ENCODE measurements at regions not wholly inside any gene's neighbourhood (a gene's known extent, or its start where the extent isn't known, plus 50 kb on each side); places are given as distances from the start of the nearest gene placed in this dataset.

DNA sequence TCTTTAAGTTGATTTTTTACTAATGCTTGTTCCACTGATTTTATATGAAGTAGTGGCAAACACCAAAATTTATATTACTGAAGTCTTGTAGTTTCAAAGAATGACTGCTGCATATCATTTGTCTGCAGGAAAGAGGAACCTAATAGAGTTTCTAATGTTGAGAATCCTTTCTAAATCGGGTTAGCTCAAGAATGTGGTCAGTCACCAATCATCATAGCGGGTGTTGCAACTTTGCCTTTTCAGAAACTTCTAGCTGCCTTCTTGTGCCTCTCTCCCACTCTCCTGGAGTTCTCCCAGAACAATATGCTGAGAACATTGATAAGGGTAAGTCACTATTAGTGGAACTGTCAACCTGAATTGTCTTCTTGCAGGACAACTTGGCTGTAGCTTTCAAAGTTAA lies 524.8 kb upstream of the SORCS1 start:
- Histone ChIP-seq H3K9me3 (ENCODE audit: control insufficient read depth, low read length) (no peaks in the 10 kb centered on the region), H3K36me3 (ENCODE audit: control insufficient read depth, insufficient read depth, low read length) (no peaks in the 10 kb centered on the region), H3K4me1 (ENCODE audit: control insufficient read depth, insufficient read depth, low read length) (no peaks in the 10 kb centered on the region), H3K27me3 (ENCODE audit: control insufficient read depth, insufficient read depth, low read length) (no peaks in the 10 kb centered on the region), H3K4me3 (ENCODE audit: low read length) (no peak overlapping the region), H3K9ac (ENCODE audit: low read length) (no peak overlapping the region)

DNA sequence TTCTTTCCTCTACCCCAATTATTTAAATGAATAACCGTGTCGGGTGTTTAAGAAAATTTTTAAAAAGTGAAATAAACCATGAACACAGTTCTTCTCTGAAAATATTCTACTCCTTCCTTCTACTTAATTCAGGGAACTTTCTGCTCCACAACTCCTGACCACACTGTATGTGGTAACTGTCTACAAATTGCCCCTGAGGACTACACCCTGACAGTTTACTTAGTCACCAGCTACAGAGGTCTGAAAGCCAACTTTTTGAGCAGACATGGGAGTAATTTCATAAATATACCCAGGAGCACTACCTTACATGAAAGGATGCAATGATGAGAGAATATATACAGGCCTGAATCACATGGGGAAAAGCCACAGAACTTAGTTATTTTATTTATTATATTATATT lies 523.2 kb upstream of the SORCS1 start:
- Histone ChIP-seq H3K4me1 (ENCODE audit: control insufficient read depth, insufficient read depth, low read length) (no peaks in the 10 kb centered on the region), H3K4me3 (ENCODE audit: low read length) (no peak overlapping the region), H3K27me3 (ENCODE audit: control insufficient read depth, insufficient read depth, low read length) (no peaks in the 10 kb centered on the region), H3K9ac (ENCODE audit: low read length) (no peak overlapping the region), H3K36me3 (ENCODE audit: control insufficient read depth, insufficient read depth, low read length) (no peaks in the 10 kb centered on the region), H3K9me3 (ENCODE audit: control insufficient read depth, low read length) (no peaks in the 10 kb centered on the region)

DNA sequence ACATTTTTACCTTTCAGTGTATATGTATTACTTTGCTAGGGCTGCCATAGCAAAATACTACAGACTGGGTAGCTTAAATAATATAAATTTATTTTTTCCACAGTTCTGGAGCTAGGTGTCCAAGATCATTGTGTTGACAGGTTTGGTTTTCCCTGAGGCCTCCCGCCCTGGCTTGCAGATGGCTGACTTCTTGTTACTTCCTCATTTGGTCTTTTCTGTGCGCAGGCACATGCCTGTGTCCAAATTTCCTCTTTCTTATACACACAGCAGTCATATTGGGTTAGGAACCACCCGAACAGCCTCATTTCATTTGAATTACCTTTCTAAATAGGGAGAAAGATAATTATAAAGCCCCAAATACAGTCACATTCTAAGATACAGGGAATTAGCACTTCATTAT lies 521.6 kb upstream of the SORCS1 start:
- Histone ChIP-seq H3K9ac (ENCODE audit: low read length) (no peak overlapping the region), H3K36me3 (ENCODE audit: control insufficient read depth, insufficient read depth, low read length) (no peaks in the 10 kb centered on the region), H3K9me3 (ENCODE audit: control insufficient read depth, low read length) (no peaks in the 10 kb centered on the region), H3K27me3 (ENCODE audit: control insufficient read depth, insufficient read depth, low read length) (no peaks in the 10 kb centered on the region), H3K4me3 (ENCODE audit: low read length) (no peak overlapping the region), H3K4me1 (ENCODE audit: control insufficient read depth, insufficient read depth, low read length) (no peaks in the 10 kb centered on the region)

DNA sequence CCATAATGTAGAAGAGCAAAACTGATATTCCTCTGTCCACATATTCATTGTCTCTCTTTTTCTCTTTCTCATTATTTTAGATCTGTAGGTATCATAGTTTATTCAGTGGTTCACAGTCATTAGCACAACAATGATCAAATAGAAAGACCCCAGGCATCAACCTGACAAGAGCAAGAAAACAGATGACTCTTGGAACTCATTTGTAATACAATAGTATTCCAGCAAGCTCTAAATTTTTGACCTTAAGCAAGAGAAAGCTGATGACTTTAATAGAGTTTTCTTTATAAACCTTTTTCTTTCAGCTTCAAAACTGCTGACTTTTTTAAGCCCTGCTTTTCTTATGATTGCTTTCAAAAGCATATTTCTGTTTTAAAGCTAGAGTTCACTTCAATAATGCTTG lies 507.5 kb upstream of the SORCS1 start:
- Histone ChIP-seq H3K4me1 (ENCODE audit: control insufficient read depth, insufficient read depth, low read length) (no peaks in the 10 kb centered on the region), H3K9ac (ENCODE audit: low read length) (no peak overlapping the region), H3K4me3 (ENCODE audit: low read length) (no peak overlapping the region), H3K9me3 (ENCODE audit: control insufficient read depth, low read length) (no peaks in the 10 kb centered on the region), H3K27me3 (ENCODE audit: control insufficient read depth, insufficient read depth, low read length) (no peaks in the 10 kb centered on the region), H3K36me3 (ENCODE audit: control insufficient read depth, insufficient read depth, low read length) (no peaks in the 10 kb centered on the region)

DNA sequence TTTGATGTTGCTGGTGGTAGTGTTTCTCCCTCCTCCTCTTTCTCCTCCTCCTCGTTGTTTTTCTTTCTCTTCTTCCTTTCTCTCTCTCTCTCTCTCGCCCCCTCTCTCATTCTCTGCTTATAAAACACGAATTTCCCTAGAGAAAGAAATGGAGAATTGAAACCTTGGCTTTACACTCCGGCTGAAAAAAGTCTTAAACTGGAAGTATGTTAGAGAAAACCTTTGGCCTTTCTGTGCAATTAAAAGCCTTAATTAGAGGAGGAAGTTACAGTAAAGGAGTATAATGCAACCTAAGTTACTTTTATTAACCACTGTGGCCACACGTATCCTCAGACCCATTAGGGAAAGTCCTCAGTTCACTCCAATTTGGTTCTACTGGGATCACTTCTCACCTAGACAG lies 501.7 kb upstream of the SORCS1 start:
- no peak overlapping the region for H3K9ac ChIP-seq (ENCODE audit: low read length)
- H3K9me3 ChIP-seq (ENCODE audit: control insufficient read depth, low read length): no peaks in the 10 kb centered on the region
- H3K36me3 ChIP-seq (ENCODE audit: control insufficient read depth, insufficient read depth, low read length): no peaks in the 10 kb centered on the region
- H3K4me3 ChIP-seq (ENCODE audit: low read length): no peak overlapping the region
- no peaks in the 10 kb centered on the region for H3K4me1 ChIP-seq (ENCODE audit: control insufficient read depth, insufficient read depth, low read length)
- no peaks in the 10 kb centered on the region for H3K27me3 ChIP-seq (ENCODE audit: control insufficient read depth, insufficient read depth, low read length)

GRCh38 chr10:107665459-107665858 lies 501.0 kb upstream of the SORCS1 start:
- no peak overlapping the region for H3K9ac ChIP-seq (ENCODE audit: low read length)
- H3K4me3 ChIP-seq (ENCODE audit: low read length): no peak overlapping the region
- H3K4me1 ChIP-seq (ENCODE audit: control insufficient read depth, insufficient read depth, low read length): no peaks in the 10 kb centered on the region
- no peaks in the 10 kb centered on the region for H3K27me3 ChIP-seq (ENCODE audit: control insufficient read depth, insufficient read depth, low read length)
- H3K9me3 ChIP-seq (ENCODE audit: control insufficient read depth, low read length): no peaks in the 10 kb centered on the region
- no peaks in the 10 kb centered on the region for H3K36me3 ChIP-seq (ENCODE audit: control insufficient read depth, insufficient read depth, low read length)

GRCh38 chr10:107657851-107658250 lies 493.3 kb upstream of the SORCS1 start:
- Histone ChIP-seq H3K9me3 (ENCODE audit: control insufficient read depth, low read length) (no peaks in the 10 kb centered on the region), H3K9ac (ENCODE audit: low read length) (no peak overlapping the region), H3K4me3 (ENCODE audit: low read length) (no peak overlapping the region), H3K36me3 (ENCODE audit: control insufficient read depth, insufficient read depth, low read length) (no peaks in the 10 kb centered on the region), H3K4me1 (ENCODE audit: control insufficient read depth, insufficient read depth, low read length) (no peaks in the 10 kb centered on the region), H3K27me3 (ENCODE audit: control insufficient read depth, insufficient read depth, low read length) (no peaks in the 10 kb centered on the region)

GRCh38 chr10:107656932-107657331 lies 492.4 kb upstream of the SORCS1 start:
- H3K9me3 ChIP-seq (ENCODE audit: control insufficient read depth, low read length): no peaks in the 10 kb centered on the region
- H3K36me3 ChIP-seq (ENCODE audit: control insufficient read depth, insufficient read depth, low read length): no peaks in the 10 kb centered on the region
- H3K27me3 ChIP-seq (ENCODE audit: control insufficient read depth, insufficient read depth, low read length): no peaks in the 10 kb centered on the region
- no peaks in the 10 kb centered on the region for H3K4me1 ChIP-seq (ENCODE audit: control insufficient read depth, insufficient read depth, low read length)
- no peak overlapping the region for H3K4me3 ChIP-seq (ENCODE audit: low read length)
- no peak overlapping the region for H3K9ac ChIP-seq (ENCODE audit: low read length)

DNA sequence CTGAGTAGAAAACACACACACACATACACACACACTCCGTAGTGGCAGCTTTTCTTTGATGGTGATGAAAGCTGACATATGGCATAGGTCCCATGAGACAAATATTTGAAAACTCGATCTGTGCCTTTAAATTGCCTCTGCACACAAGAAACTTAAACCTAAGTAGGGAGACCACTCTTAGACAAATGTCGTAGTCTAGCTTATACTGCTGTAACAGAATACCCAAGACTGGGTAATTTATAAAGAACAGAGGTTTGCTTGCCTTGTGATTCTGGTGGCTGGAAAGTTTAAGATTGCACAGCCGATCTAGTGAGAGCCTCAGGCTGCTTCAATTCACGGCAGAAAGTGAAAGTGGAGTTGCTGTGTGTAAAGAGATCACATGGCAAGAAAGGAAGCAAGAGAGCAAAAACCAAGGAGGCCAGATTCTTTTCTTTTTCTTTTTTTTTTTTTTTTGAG lies 489.4 kb upstream of the SORCS1 start:
- Histone ChIP-seq H3K9ac (ENCODE audit: low read length) (peak overlapping the region; percentile 46), H3K4me3 (ENCODE audit: low read length) (no peak overlapping the region), H3K9me3 (ENCODE audit: control insufficient read depth, low read length) (no peaks in the 10 kb centered on the region), H3K27me3 (ENCODE audit: control insufficient read depth, insufficient read depth, low read length) (no peaks in the 10 kb centered on the region), H3K36me3 (ENCODE audit: control insufficient read depth, insufficient read depth, low read length) (no peaks in the 10 kb centered on the region), H3K4me1 (ENCODE audit: control insufficient read depth, insufficient read depth, low read length) (no peaks in the 10 kb centered on the region)

- no peaks in the 10 kb centered on the region for H3K27me3 ChIP-seq (ENCODE audit: control insufficient read depth, insufficient read depth, low read length)
- H3K36me3 ChIP-seq (ENCODE audit: control insufficient read depth, insufficient read depth, low read length): no peaks in the 10 kb centered on the region
Observed at GRCh38 chr10:107650939-107651338, 486.4 kb upstream of the SORCS1 start.

DNA sequence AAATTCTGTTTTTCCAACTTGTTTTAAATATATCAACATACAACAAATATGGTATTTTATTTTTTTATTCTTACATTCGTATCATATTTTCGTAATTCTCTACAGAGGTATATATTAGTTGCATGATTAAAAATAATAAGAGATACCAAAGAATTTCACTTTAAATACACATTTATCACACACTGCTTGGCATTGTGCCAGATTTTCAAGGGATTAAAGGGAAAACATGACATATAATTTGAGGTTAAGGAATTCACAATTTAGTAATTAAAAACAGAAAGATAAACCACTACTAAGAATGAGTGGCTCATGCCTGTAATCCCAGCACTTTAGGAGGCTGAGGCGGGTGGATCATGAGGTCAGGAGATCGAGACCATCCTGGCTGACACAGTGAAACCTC lies 484.7 kb upstream of the SORCS1 start:
- Histone ChIP-seq H3K9me3 (ENCODE audit: control insufficient read depth, low read length) (no peaks in the 10 kb centered on the region), H3K27me3 (ENCODE audit: control insufficient read depth, insufficient read depth, low read length) (no peaks in the 10 kb centered on the region), H3K4me3 (ENCODE audit: low read length) (no peak overlapping the region), H3K4me1 (ENCODE audit: control insufficient read depth, insufficient read depth, low read length) (no peaks in the 10 kb centered on the region), H3K36me3 (ENCODE audit: control insufficient read depth, insufficient read depth, low read length) (no peaks in the 10 kb centered on the region), H3K9ac (ENCODE audit: low read length) (no peak overlapping the region)

More at GRCh38 chr10:107650939-107651338, 486.4 kb upstream of the SORCS1 start:
- Histone ChIP-seq H3K4me1 (ENCODE audit: control insufficient read depth, insufficient read depth, low read length) (no peaks in the 10 kb centered on the region), H3K9ac (ENCODE audit: low read length) (no peak overlapping the region), H3K4me3 (ENCODE audit: low read length) (no peak overlapping the region), H3K9me3 (ENCODE audit: control insufficient read depth, low read length) (no peaks in the 10 kb centered on the region)

- no peaks in the 10 kb centered on the region for H3K4me1 ChIP-seq (ENCODE audit: control insufficient read depth, insufficient read depth, low read length)
- no peaks in the 10 kb centered on the region for H3K36me3 ChIP-seq (ENCODE audit: control insufficient read depth, insufficient read depth, low read length)
- H3K27me3 ChIP-seq (ENCODE audit: control insufficient read depth, insufficient read depth, low read length): no peaks in the 10 kb centered on the region
- H3K9ac ChIP-seq (ENCODE audit: low read length): no peak overlapping the region
- no peak overlapping the region for H3K4me3 ChIP-seq (ENCODE audit: low read length)
- no peaks in the 10 kb centered on the region for H3K9me3 ChIP-seq (ENCODE audit: control insufficient read depth, low read length)
Observed at GRCh38 chr10:107647462-107647861, 483.0 kb upstream of the SORCS1 start.

- Histone ChIP-seq H3K9me3 (ENCODE audit: control insufficient read depth, low read length) (no peaks in the 10 kb centered on the region), H3K4me3 (ENCODE audit: low read length) (no peak overlapping the region), H3K9ac (ENCODE audit: low read length) (no peak overlapping the region), H3K27me3 (ENCODE audit: control insufficient read depth, insufficient read depth, low read length) (no peaks in the 10 kb centered on the region), H3K4me1 (ENCODE audit: control insufficient read depth, insufficient read depth, low read length) (no peaks in the 10 kb centered on the region), H3K36me3 (ENCODE audit: control insufficient read depth, insufficient read depth, low read length) (no peaks in the 10 kb centered on the region)
Observed at GRCh38 chr10:107631876-107632275, 467.4 kb upstream of the SORCS1 start.

Data from mucosa of stomach (tissue), 1 donor.